GM12892 (cell line): ENCODE measurements at regions not wholly inside any gene's neighbourhood (a gene's known extent, or its start where the extent isn't known, plus 50 kb on each side); places are given as distances from the start of the nearest gene placed in this dataset.

ENCODE experiments used
- DNase-seq: peaks from one replicate; pipeline ENCODE4 v3.0.0; 2011; ENCODE audit not compliant: insufficient read length
- FAIRE-seq: peaks from 2 replicates; lab custom pipeline; 2011; peaks lifted over from hg19 to GRCh38; lab: Jason Lieb, UNC
- POLR2A ChIP-seq: IDR thresholded peaks from 2 replicates; pipeline ENCODE4 v1.6.1; 2011; ENCODE audit warnings: low read depth, low read length, control low read depth
- POLR2AphosphoS5 ChIP-seq: IDR thresholded peaks from 2 replicates; pipeline ENCODE4 v1.6.1; 2011; ENCODE audit warnings: low read depth, low read length, control low read depth
- TAF1 ChIP-seq: IDR thresholded peaks from 2 replicates; pipeline ENCODE4 v1.6.1; 2011; ENCODE audit warnings: low read depth, mild to moderate bottlenecking, control low read depth, low read length, borderline replicate concordance

DNA sequence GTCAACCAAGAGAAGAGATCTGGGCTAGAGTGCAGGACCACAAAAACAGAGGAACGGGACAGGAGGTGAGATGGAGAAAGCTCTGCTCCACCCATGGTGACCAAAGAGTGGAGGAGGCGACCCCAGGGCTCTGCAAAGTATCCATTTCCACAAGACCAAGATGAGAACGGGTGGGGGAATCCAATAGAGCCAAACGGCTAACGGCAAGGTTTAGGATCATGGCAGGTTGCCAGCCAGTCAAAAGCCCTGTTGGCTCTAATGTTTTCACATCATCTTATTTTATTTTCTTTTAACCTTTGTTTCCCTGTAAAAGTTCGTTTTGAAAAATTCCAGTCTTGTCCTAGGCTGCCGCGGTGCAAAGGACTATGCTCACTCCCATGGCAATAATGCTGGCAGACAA is 52.1 kb upstream of the CHST1 start:
- DNase-seq (no peak), FAIRE-seq (no peak)
- TF ChIP-seq TAF1 (no peak), POLR2AphosphoS5 (no peak), POLR2A (no peak)

DNA sequence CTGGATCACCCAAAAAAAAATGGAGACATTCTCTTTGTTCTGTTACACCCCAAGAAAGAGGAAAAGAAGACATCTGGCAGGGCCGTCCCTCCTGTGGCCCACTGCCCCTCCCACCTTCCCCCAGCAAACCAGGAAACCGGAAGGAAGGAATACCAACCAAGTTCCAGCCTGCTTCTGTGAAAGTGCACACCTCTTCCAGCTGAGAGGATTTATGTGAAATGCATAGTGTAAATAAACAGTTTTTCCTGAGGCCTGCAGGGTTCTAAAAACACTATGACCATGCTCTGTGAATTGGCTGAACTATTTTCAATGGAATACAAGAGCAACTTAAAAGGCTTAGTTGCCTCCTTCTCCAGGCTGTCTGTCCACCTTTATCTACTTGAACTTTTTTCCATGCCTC is 50.0 kb upstream of the CHST1 start:
- no peak for FAIRE-seq
- DNase-seq: no peak
- TF ChIP-seq POLR2AphosphoS5 (no peak), TAF1 (no peak), POLR2A (no peak)
